ENCODE measurements at regions not wholly inside any gene's neighbourhood (a gene's known extent, or its start where the extent isn't known, plus 50 kb on each side); places are given as distances from the start of the nearest gene placed in this dataset.
"Not testable (repeated sequence)": the region's sequence is repeated elsewhere in the genome, so short reads cannot be mapped to it uniquely, and the experiment has no call there.

DNA sequence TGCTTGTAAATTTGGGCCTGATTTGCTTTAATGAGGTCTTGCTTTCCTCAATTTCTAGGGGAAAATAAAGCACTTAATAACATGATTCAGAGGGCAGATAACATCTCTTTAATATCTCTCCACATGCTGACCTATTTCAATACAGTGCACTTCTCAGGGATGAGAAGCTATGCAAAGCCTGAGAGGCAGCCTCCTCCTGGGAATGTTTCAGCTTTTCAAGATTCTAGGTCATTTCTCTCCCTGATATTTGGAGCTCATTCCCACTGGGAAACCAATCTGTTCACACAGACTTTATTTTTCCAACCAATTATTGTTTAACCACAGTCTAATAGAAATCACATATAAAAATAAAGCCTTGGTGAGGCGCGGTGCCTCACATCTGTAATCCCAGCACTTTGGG is 67.0 kb upstream of the LSAMP start:
- H3K9me3 Mint-ChIP-seq, result no peaks in the 10 kb centered on the region

DNA sequence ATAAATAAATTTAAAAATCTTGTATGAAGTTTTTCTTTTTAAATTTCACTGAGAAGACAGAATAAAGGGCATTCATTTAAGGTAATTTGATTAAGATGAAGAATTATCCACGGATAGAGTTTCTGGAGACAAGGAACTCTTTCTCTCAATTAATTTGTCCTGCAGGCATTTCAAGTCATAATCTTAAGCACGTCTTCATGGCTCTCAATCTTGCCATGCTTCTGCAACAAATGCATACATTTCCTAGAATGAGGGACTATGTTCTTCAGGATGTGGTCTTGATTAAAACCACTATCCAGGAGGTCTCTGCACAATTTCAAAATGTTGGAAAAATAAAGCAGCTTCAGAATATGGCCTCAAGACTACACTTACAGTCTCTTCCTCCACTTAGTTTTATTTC is 67.6 kb upstream of the LSAMP start:
- peaks cover 2% of the 10 kb centered on the region for H3K27me3 Mint-ChIP-seq
- H3K4me3 Mint-ChIP-seq, result no peak overlapping the region

More for the DNA sequence above, 67.0 kb upstream of the LSAMP start:
- Mint-ChIP-seq H3K4me1 (no peaks in the 10 kb centered on the region), H3K36me3 (no peaks in the 10 kb centered on the region), H3K27me3 (peaks cover 2% of the 10 kb centered on the region), H3K27ac (no peak overlapping the region), H3K4me3 (no peak overlapping the region)

DNA sequence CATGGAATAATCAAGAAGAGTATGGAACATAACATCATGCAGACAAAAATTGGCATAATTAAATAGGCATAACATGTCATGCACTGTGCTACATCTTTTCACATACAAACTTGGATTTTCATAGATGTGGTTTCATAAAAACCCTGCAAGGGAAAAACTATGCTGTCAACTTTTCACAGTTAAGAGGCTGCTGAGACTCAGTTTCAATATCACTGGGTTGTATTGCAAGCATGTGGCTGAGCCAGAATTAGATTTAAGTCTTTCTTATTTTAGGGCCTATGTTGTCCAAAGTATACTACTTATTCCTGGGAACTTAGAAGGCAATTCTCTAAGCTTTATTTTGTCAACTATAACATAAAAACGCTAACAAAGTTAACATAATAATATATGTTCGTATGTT is 70.7 kb upstream of the LSAMP start:
- Mint-ChIP-seq H3K27ac (no peak overlapping the region), H3K9me3 (peaks cover 0 to 2% (median 0%) of the 10 kb centered on the region in 3 donors), H3K4me1 (no peaks in the 10 kb centered on the region), H3K36me3 (no peaks in the 10 kb centered on the region), H3K4me3 (no peak overlapping the region), H3K27me3 (no peaks in the 10 kb centered on the region)

More for the DNA sequence above, 67.6 kb upstream of the LSAMP start:
- no peaks in the 10 kb centered on the region for H3K9me3 Mint-ChIP-seq
- no peaks in the 10 kb centered on the region for H3K36me3 Mint-ChIP-seq
- H3K27ac Mint-ChIP-seq, result no peak overlapping the region
- H3K4me1 Mint-ChIP-seq, result no peaks in the 10 kb centered on the region

- Mint-ChIP-seq H3K9me3 (peaks cover 0 to 2% (median 2%) of the 10 kb centered on the region in 3 donors), H3K27ac (no peak overlapping the region), H3K36me3 (no peaks in the 10 kb centered on the region), H3K27me3 (no peaks in the 10 kb centered on the region), H3K4me1 (no peaks in the 10 kb centered on the region), H3K4me3 (no peak overlapping the region)
These were observed 72.0 kb upstream of the LSAMP start for GRCh38 chr3:116517308-116517707.

GRCh38 chr3:116519101-116519500 is 73.8 kb upstream of the LSAMP start:
- H3K27ac Mint-ChIP-seq, H3K27me3 Mint-ChIP-seq, H3K4me1 Mint-ChIP-seq, H3K36me3 Mint-ChIP-seq, H3K4me3 Mint-ChIP-seq, H3K9me3 Mint-ChIP-seq: not testable (repeated sequence)

GRCh38 chr3:116519823-116520222 is 74.5 kb upstream of the LSAMP start:
- not testable (repeated sequence) for H3K9me3 Mint-ChIP-seq, H3K27me3 Mint-ChIP-seq, H3K27ac Mint-ChIP-seq, H3K36me3 Mint-ChIP-seq, H3K4me3 Mint-ChIP-seq, H3K4me1 Mint-ChIP-seq

GRCh38 chr3:116524453-116525210 is 79.3 kb upstream of the LSAMP start:
- no peaks in the 10 kb centered on the region for H3K4me1 Mint-ChIP-seq
- H3K27ac Mint-ChIP-seq, result no peak overlapping the region
- H3K27me3 Mint-ChIP-seq, result no peaks in the 10 kb centered on the region
- H3K36me3 Mint-ChIP-seq, result no peaks in the 10 kb centered on the region
- H3K4me3 Mint-ChIP-seq, result no peak overlapping the region
- peaks cover 0 to 8% (median 2%) of the 10 kb centered on the region in 3 donors for H3K9me3 Mint-ChIP-seq

GRCh38 chr3:116552246-116552645 is 107.0 kb upstream of the LSAMP start:
- no peaks in the 10 kb centered on the region for H3K27me3 Mint-ChIP-seq
- H3K4me1 Mint-ChIP-seq, result no peaks in the 10 kb centered on the region
- H3K27ac Mint-ChIP-seq, result no peak overlapping the region
- no peak overlapping the region for H3K4me3 Mint-ChIP-seq
- no peaks in the 10 kb centered on the region for H3K36me3 Mint-ChIP-seq
- peaks cover 0 to 9% (median 3%) of the 10 kb centered on the region in 3 donors for H3K9me3 Mint-ChIP-seq

GRCh38 chr3:116553355-116553754 is 108.1 kb upstream of the LSAMP start:
- Mint-ChIP-seq H3K4me3 (no peak overlapping the region), H3K4me1 (no peaks in the 10 kb centered on the region), H3K27me3 (no peaks in the 10 kb centered on the region), H3K36me3 (no peaks in the 10 kb centered on the region), H3K27ac (no peak overlapping the region), H3K9me3 (peaks cover 0 to 9% (median 3%) of the 10 kb centered on the region in 3 donors)

GRCh38 chr3:116561529-116561928 is 116.2 kb upstream of the LSAMP start:
- Mint-ChIP-seq H3K4me1 (no peaks in the 10 kb centered on the region), H3K9me3 (no peaks in the 10 kb centered on the region), H3K36me3 (peaks cover 1% of the 10 kb centered on the region), H3K27me3 (no peaks in the 10 kb centered on the region), H3K27ac (no peak overlapping the region), H3K4me3 (no peak overlapping the region)

DNA sequence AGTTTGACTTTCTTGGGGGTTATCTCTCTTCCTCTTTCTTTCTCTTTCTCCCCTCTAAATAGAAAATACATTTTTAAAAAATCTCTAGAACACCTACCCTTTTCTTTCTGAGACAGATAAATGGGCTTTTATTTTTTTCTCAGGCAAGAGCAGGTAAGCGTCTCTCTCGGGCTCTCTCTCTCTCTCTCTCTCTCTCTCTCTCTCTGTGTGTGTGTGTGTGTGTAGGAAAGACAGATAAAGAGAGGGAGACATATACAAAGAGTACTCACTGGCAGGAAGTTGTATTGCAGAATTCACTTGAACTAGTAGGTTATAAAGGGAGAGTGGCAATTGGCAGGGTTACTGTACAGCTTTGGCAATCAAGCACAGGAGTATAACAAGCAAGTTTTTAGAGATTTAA is 118.1 kb upstream of the LSAMP start:
- no peaks in the 10 kb centered on the region for H3K27me3 Mint-ChIP-seq
- no peaks in the 10 kb centered on the region for H3K9me3 Mint-ChIP-seq

DNA sequence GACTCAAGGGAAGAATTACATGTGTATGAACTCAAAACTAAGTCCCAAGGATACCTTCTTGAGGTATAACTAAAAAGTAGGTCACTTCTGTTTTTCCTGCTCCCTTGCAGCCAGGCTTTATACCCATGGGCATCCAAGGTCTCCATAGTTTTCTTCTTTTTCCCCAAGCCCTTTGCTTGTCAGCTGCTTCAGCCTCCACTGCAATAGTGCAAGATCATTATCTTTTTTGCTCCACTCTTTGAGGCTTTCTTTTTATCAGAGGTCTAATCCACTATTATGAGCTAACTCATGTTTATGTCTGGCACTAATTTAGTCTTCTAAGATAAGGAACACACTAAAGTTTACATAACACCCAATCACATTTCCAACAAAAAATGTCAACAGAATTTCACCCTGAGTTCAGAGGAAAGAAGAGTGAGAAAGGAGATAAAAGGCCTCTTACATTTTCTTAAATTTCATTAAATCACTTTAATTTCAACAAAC is 121.2 kb upstream of the LSAMP start:
- H3K9me3 Mint-ChIP-seq, result peaks cover 0 to 4% (median 4%) of the 10 kb centered on the region in 3 donors
- no peaks in the 10 kb centered on the region for H3K36me3 Mint-ChIP-seq
- H3K4me3 Mint-ChIP-seq, result no peak overlapping the region
- H3K27ac Mint-ChIP-seq, result no peak overlapping the region
- no peaks in the 10 kb centered on the region for H3K27me3 Mint-ChIP-seq
- no peaks in the 10 kb centered on the region for H3K4me1 Mint-ChIP-seq

More for the DNA sequence above, 118.1 kb upstream of the LSAMP start:
- no peaks in the 10 kb centered on the region for H3K4me1 Mint-ChIP-seq
- no peak overlapping the region for H3K4me3 Mint-ChIP-seq
- H3K27ac Mint-ChIP-seq, result no peak overlapping the region
- peaks cover 1% of the 10 kb centered on the region for H3K36me3 Mint-ChIP-seq

- Mint-ChIP-seq H3K27ac (no peak overlapping the region), H3K4me3 (no peak overlapping the region), H3K4me1 (no peaks in the 10 kb centered on the region), H3K27me3 (no peaks in the 10 kb centered on the region), H3K9me3 (peaks cover 0 to 4% (median 4%) of the 10 kb centered on the region in 3 donors), H3K36me3 (no peaks in the 10 kb centered on the region)
These were observed 124.3 kb upstream of the LSAMP start for GRCh38 chr3:116569611-116570010.

- Mint-ChIP-seq H3K27me3 (no peaks in the 10 kb centered on the region), H3K9me3 (peaks cover 0 to 8% (median 6%) of the 10 kb centered on the region in 3 donors), H3K27ac (no peak overlapping the region), H3K36me3 (no peaks in the 10 kb centered on the region), H3K4me1 (no peaks in the 10 kb centered on the region), H3K4me3 (no peak overlapping the region)
These were observed 129.7 kb upstream of the TUSC7 start for GRCh38 chr3:116579840-116580239.

DNA sequence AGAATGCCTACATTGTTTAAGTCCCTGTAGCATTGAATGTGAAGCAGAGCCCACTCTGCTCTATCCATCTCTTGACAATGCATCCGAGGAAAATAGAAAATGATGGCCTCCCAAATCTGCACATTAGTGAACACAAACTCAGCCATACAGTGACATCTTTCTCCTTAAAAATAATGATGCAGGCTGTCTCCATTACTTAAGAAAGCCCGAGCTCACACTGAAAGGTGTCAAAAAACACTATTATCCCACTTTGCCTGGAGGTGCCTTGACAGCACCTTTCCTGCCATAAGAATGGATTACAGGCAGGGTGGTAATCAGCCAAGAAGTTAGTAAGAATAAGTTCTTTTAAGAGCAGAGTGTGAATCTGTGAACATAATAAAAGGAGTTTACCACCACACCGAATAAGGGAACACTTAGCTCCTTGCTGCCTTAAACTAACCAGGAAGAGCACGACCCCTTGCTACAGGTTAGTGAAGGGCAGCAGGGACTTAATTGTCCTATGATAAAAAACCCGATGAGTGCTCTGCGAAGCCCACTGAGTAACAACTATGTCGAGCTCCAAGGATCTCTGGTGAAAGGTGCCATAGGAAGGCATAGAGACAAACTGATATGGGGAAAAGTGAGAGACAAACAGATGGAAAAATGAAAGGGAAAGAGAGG is 123.2 kb upstream of the TUSC7 start:
- Mint-ChIP-seq H3K4me3 (no peak overlapping the region), H3K27ac (no peak overlapping the region), H3K27me3 (no peaks in the 10 kb centered on the region), H3K9me3 (peaks cover 2 to 8% (median 4%) of the 10 kb centered on the region in 3 donors), H3K36me3 (no peaks in the 10 kb centered on the region), H3K4me1 (no peaks in the 10 kb centered on the region)

- no peak overlapping the region for H3K27ac Mint-ChIP-seq
- H3K4me3 Mint-ChIP-seq, result no peak overlapping the region
- no peaks in the 10 kb centered on the region for H3K4me1 Mint-ChIP-seq
- H3K36me3 Mint-ChIP-seq, result no peaks in the 10 kb centered on the region
- H3K9me3 Mint-ChIP-seq, result peaks cover 5 to 10% (median 8%) of the 10 kb centered on the region in 3 donors
- no peaks in the 10 kb centered on the region for H3K27me3 Mint-ChIP-seq
These were observed 118.3 kb upstream of the TUSC7 start for GRCh38 chr3:116591236-116591635.
